ENCODE measurements at regions not wholly inside any gene's neighbourhood (a gene's known extent, or its start where the extent isn't known, plus 50 kb on each side); places are given as distances from the start of the nearest gene placed in this dataset.

GRCh38 chr4:162535121-162535520, 371.3 kb upstream of the FSTL5 start:
- Histone ChIP-seq H4K20me1 (ENCODE audit: low read depth, low read length) (no peaks in the 10 kb centered on the region), H3K4me2 (ENCODE audit: low read depth, low read length, poor library complexity, severe bottlenecking) (no peak overlapping the region), H3K36me3 (ENCODE audit: low read length) (no peaks in the 10 kb centered on the region), H3K79me2 (ENCODE audit: insufficient read depth, low read length) (no peaks in the 10 kb centered on the region), H3K27me3 (ENCODE audit: low read length) (no peaks in the 10 kb centered on the region), H2AFZ (ENCODE audit: low read depth, low read length, severe bottlenecking) (no peak overlapping the region), H3K9me3 (ENCODE audit: insufficient read depth, low read length) (no peaks in the 10 kb centered on the region), H3K9me2 (replicated peaks; ENCODE audit: insufficient read depth, low read length) (no peaks in the 10 kb centered on the region), H3K27ac (ENCODE audit: low read depth, low read length) (no peak overlapping the region), H3F3A (ENCODE audit: insufficient read depth) (no peaks in the 10 kb centered on the region), H3K9ac (ENCODE audit: low read length) (no peak overlapping the region), H3K4me3 (ENCODE audit: insufficient read depth, low read length, poor library complexity, severe bottlenecking) (no peak overlapping the region)
- TF ChIP-seq EZH2phosphoT487 (conservative IDR thresholded peaks at IDR 0.05; ENCODE audit: low read length) (no peak), CTCF (IDR thresholded peaks at IDR 0.05; ENCODE audit: insufficient read depth, low read length, poor library complexity, severe bottlenecking) (no peak)

DNA sequence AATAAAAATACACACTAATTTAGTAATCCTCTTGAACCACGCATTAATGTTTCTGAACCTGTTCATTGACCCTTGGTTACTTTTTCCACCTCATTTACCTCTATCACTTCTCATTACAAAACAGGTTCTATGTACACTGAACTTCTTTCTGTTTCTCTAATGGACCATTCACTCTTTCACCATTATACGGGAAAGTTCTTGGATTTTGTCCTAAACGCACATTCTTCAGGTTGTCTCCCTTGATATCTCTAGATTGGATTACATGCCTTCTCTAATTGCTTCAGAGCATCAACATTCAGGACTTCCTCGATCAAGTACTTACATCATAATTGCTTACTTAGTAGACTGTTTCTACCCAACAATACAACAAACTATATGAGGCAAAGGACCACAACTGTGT, 359.4 kb upstream of the FSTL5 start:
- no peaks in the 10 kb centered on the region for H3F3A ChIP-seq (ENCODE audit: insufficient read depth)
- no peaks in the 10 kb centered on the region for H3K36me3 ChIP-seq (ENCODE audit: low read length)
- no peaks in the 10 kb centered on the region for H3K9me3 ChIP-seq (ENCODE audit: insufficient read depth, low read length)
- H3K4me2 ChIP-seq (ENCODE audit: low read depth, low read length, poor library complexity, severe bottlenecking), result no peak overlapping the region
- H3K4me3 ChIP-seq (ENCODE audit: insufficient read depth, low read length, poor library complexity, severe bottlenecking), result no peak overlapping the region
- H3K27me3 ChIP-seq (ENCODE audit: low read length), result no peaks in the 10 kb centered on the region
- TF ChIP-seq EZH2phosphoT487 (conservative IDR thresholded peaks at IDR 0.05; ENCODE audit: low read length) (no peak), CTCF (IDR thresholded peaks at IDR 0.05; ENCODE audit: insufficient read depth, low read length, poor library complexity, severe bottlenecking) (no peak)
- H4K20me1 ChIP-seq (ENCODE audit: low read depth, low read length), result no peaks in the 10 kb centered on the region
- H3K79me2 ChIP-seq (ENCODE audit: insufficient read depth, low read length), result no peaks in the 10 kb centered on the region
- no peak overlapping the region for H3K27ac ChIP-seq (ENCODE audit: low read depth, low read length)
- no peak overlapping the region for H3K9ac ChIP-seq (ENCODE audit: low read length)
- no peak overlapping the region for H2AFZ ChIP-seq (ENCODE audit: low read depth, low read length, severe bottlenecking)
- no peaks in the 10 kb centered on the region for H3K9me2 ChIP-seq (replicated peaks; ENCODE audit: insufficient read depth, low read length)

- Histone ChIP-seq H3K4me3 (ENCODE audit: insufficient read depth, low read length, poor library complexity, severe bottlenecking) (no peak overlapping the region), H3K36me3 (ENCODE audit: low read length) (no peaks in the 10 kb centered on the region), H3K27ac (ENCODE audit: low read depth, low read length) (no peak overlapping the region), H3K9ac (ENCODE audit: low read length) (no peak overlapping the region), H4K20me1 (ENCODE audit: low read depth, low read length) (no peaks in the 10 kb centered on the region), H3F3A (ENCODE audit: insufficient read depth) (no peaks in the 10 kb centered on the region), H2AFZ (ENCODE audit: low read depth, low read length, severe bottlenecking) (no peak overlapping the region), H3K9me3 (ENCODE audit: insufficient read depth, low read length) (no peaks in the 10 kb centered on the region), H3K9me2 (replicated peaks; ENCODE audit: insufficient read depth, low read length) (no peaks in the 10 kb centered on the region), H3K27me3 (ENCODE audit: low read length) (no peaks in the 10 kb centered on the region), H3K79me2 (ENCODE audit: insufficient read depth, low read length) (no peaks in the 10 kb centered on the region), H3K4me2 (ENCODE audit: low read depth, low read length, poor library complexity, severe bottlenecking) (no peak overlapping the region)
- no peak for TF ChIP-seq EZH2phosphoT487 (conservative IDR thresholded peaks at IDR 0.05; ENCODE audit: low read length)
These were observed 358.9 kb upstream of the FSTL5 start for GRCh38 chr4:162522724-162523123.

DNA sequence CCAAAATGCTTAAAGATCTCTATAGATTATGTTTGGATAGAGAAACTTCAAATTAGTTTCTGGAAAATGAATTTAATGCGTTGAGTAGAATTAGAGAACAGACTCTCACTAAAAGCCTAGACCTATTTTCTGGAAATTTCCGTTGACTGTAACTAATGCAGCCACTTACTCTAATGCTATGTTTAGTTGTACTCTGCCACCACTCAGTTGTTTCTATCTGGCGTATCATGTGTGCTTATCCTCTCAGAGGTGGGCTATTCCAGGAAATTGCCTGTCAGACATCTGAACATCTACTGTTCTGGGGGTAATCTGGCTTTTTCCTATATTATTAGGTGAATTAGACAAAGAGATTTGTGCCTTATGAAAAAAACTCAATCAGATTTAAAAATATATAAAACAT, 347.1 kb upstream of the FSTL5 start:
- Histone ChIP-seq H3K36me3 (ENCODE audit: low read length) (no peaks in the 10 kb centered on the region), H3K9me2 (replicated peaks; ENCODE audit: insufficient read depth, low read length) (no peaks in the 10 kb centered on the region), H3K79me2 (ENCODE audit: insufficient read depth, low read length) (no peaks in the 10 kb centered on the region), H3K27ac (ENCODE audit: low read depth, low read length) (no peak overlapping the region), H3K9me3 (ENCODE audit: insufficient read depth, low read length) (no peaks in the 10 kb centered on the region), H3K9ac (ENCODE audit: low read length) (no peak overlapping the region), H3K4me3 (ENCODE audit: insufficient read depth, low read length, poor library complexity, severe bottlenecking) (no peak overlapping the region), H3K4me2 (ENCODE audit: low read depth, low read length, poor library complexity, severe bottlenecking) (no peak overlapping the region), H2AFZ (ENCODE audit: low read depth, low read length, severe bottlenecking) (no peak overlapping the region), H3F3A (ENCODE audit: insufficient read depth) (no peaks in the 10 kb centered on the region), H3K27me3 (ENCODE audit: low read length) (no peaks in the 10 kb centered on the region), H4K20me1 (ENCODE audit: low read depth, low read length) (no peaks in the 10 kb centered on the region)
- TF ChIP-seq CTCF (IDR thresholded peaks at IDR 0.05; ENCODE audit: insufficient read depth, low read length, poor library complexity, severe bottlenecking), result no peak
- no peak for TF ChIP-seq EZH2phosphoT487 (conservative IDR thresholded peaks at IDR 0.05; ENCODE audit: low read length)

Measured in SU-DHL-6 (cell line).